ENCODE measurements at regions not wholly inside any gene's neighbourhood (a gene's known extent, or its start where the extent isn't known, plus 50 kb on each side); places are given as distances from the start of the nearest gene placed in this dataset.
"Not testable (repeated sequence)": the region's sequence is repeated elsewhere in the genome, so short reads cannot be mapped to it uniquely, and the experiment has no call there.

GRCh38 chr2:43004126-43004865 is 211.9 kb upstream of the HAAO start:
- not testable (repeated sequence) for DNase-seq (ENCODE audit: low spot score); H3F3A ChIP-seq (replicated peaks; ENCODE audit: low read depth); H3K4me2 ChIP-seq; H3K27ac ChIP-seq (ENCODE audit: low read depth); H3K36me3 Mint-ChIP-seq (ENCODE audit: low read depth); H3K27me3 Mint-ChIP-seq (ENCODE audit: insufficient read depth, low read depth, poor library complexity); H3K4me3 Mint-ChIP-seq; H3K4me1 ChIP-seq (ENCODE audit: insufficient read depth); H3K79me2 ChIP-seq (replicated peaks; ENCODE audit: insufficient read depth); H3K27me3 ChIP-seq (ENCODE audit: insufficient read depth); H3K27ac Mint-ChIP-seq; H3K4me1 Mint-ChIP-seq; H4K20me1 ChIP-seq (replicated peaks; ENCODE audit: insufficient read depth); H3K9me2 ChIP-seq (ENCODE audit: insufficient read depth); H3K9me3 Mint-ChIP-seq; H3K36me3 ChIP-seq (ENCODE audit: insufficient read depth); H3K4me3 ChIP-seq
- peak overlapping the region; percentile 43 for H2AFZ ChIP-seq
- peak; percentile 47; the same call in 2 of the 3 replicates for ATAC-seq

GRCh38 chr2:43003702-43004101 is 211.3 kb upstream of the HAAO start:
- no peak for DNase-seq (ENCODE audit: low spot score)
- TF ChIP-seq ZNF462 (CRISPR knock-in tag; IDR thresholded peaks at IDR 0.05), result no peak
- no peak for TF ChIP-seq EZH2 (IDR thresholded peaks at IDR 0.05; ENCODE audit: low read depth, unreplicated experiment)
- no peak for TF ChIP-seq JUNB (IDR thresholded peaks at IDR 0.05; ENCODE audit: unreplicated experiment)
- no peak for TF ChIP-seq STAT1 (IDR thresholded peaks at IDR 0.05; ENCODE audit: unreplicated experiment)
- no peak for TF ChIP-seq EZH2phosphoT487 (IDR thresholded peaks at IDR 0.05; ENCODE audit: unreplicated experiment)
- no peak for TF ChIP-seq ZNF114 (CRISPR knock-in tag; IDR thresholded peaks at IDR 0.05)
- TF ChIP-seq CTCF (conservative IDR thresholded peaks at IDR 0.05; ENCODE audit: low read depth in 2 of 2), result no peak
- no peak for TF ChIP-seq ZNF331 (CRISPR knock-in tag; IDR thresholded peaks at IDR 0.05; ENCODE audit: low read depth)
- Mint-ChIP-seq H3K36me3 (ENCODE audit: low read depth) (peaks cover 6% of the 10 kb centered on the region; the same call in 1 of the 3 replicates), H3K27ac (no peak overlapping the region), H3K4me3 (no peak overlapping the region), H3K4me1 (peaks cover 9% of the 10 kb centered on the region), H3K9me3 (peaks cover 6% of the 10 kb centered on the region; the same call in 2 of the 3 replicates), H3K27me3 (ENCODE audit: insufficient read depth, low read depth, poor library complexity) (peaks cover 2% of the 10 kb centered on the region)
- Histone ChIP-seq H4K20me1 (replicated peaks; ENCODE audit: insufficient read depth) (no peaks in the 10 kb centered on the region), H3K4me2 (no peak overlapping the region), H3K9me2 (ENCODE audit: insufficient read depth) (no peaks in the 10 kb centered on the region), H3K4me1 (ENCODE audit: insufficient read depth) (no peaks in the 10 kb centered on the region), H3K4me3 (no peak overlapping the region), H3K36me3 (ENCODE audit: insufficient read depth) (no peaks in the 10 kb centered on the region), H3F3A (replicated peaks; ENCODE audit: low read depth) (no peaks in the 10 kb centered on the region), H2AFZ (no peak overlapping the region), H3K27me3 (ENCODE audit: insufficient read depth) (no peaks in the 10 kb centered on the region), H3K79me2 (replicated peaks; ENCODE audit: insufficient read depth) (no peaks in the 10 kb centered on the region), H3K27ac (ENCODE audit: low read depth) (no peak overlapping the region)
- no peak for ATAC-seq

Measured in GM23338 (cell line).